ENCODE measurements at regions not wholly inside any gene's neighbourhood (a gene's known extent, or its start where the extent isn't known, plus 50 kb on each side); places are given as distances from the start of the nearest gene placed in this dataset.

- no TSS peak for BruUV-seq (replicated peaks)
- H3K9me3 ChIP-seq (ENCODE audit: low read length), result no peaks in the 10 kb centered on the region
- no peak for ATAC-seq
- ChIA-PET POLR2A (ENCODE audit: unreplicated experiment) (no interaction called here), CTCF (no interaction called here)
- no peak overlapping the region for H3K4me2 ChIP-seq (ENCODE audit: low read length)
- H4K20me1 ChIP-seq (ENCODE audit: low read length), result no peaks in the 10 kb centered on the region
- no peak overlapping the region for H3K4me3 ChIP-seq (ENCODE audit: low read length)
- no peak for DNase-seq
- TF ChIP-seq, protein P1, sequence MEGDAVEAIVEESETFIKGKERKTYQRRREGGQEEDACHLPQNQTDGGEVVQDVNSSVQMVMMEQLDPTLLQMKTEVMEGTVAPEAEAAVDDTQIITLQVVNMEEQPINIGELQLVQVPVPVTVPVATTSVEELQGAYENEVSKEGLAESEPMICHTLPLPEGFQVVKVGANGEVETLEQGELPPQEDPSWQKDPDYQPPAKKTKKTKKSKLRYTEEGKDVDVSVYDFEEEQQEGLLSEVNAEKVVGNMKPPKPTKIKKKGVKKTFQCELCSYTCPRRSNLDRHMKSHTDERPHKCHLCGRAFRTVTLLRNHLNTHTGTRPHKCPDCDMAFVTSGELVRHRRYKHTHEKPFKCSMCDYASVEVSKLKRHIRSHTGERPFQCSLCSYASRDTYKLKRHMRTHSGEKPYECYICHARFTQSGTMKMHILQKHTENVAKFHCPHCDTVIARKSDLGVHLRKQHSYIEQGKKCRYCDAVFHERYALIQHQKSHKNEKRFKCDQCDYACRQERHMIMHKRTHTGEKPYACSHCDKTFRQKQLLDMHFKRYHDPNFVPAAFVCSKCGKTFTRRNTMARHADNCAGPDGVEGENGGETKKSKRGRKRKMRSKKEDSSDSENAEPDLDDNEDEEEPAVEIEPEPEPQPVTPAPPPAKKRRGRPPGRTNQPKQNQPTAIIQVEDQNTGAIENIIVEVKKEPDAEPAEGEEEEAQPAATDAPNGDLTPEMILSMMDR (conservative IDR thresholded peaks at IDR 0.05; ENCODE audit: low read depth, low read length), result no peak
- TF ChIP-seq EZH2 (IDR thresholded peaks at IDR 0.05; ENCODE audit: low read length, unreplicated experiment), result no peak
- TF ChIP-seq EZH2phosphoT487 (IDR thresholded peaks at IDR 0.05; ENCODE audit: borderline replicate concordance, low read length), result no peak
- no peaks in the 10 kb centered on the region for H3F3A ChIP-seq (ENCODE audit: low read length, unreplicated experiment)
- H2AFZ ChIP-seq (ENCODE audit: low read length), result no peak overlapping the region
- intact Hi-C loops (cut with micrococcal nuclease), result no loop called here
- H3K27me3 ChIP-seq (ENCODE audit: low read length), result no peaks in the 10 kb centered on the region
- no peaks in the 10 kb centered on the region for H3K79me2 ChIP-seq (ENCODE audit: low read length)
- no peak overlapping the region for H3K9ac ChIP-seq (ENCODE audit: low read length)
- no peak overlapping the region for H3K27ac ChIP-seq (ENCODE audit: low read length)
- H3K9me2 ChIP-seq (replicated peaks; ENCODE audit: low read length), result no peaks in the 10 kb centered on the region
- no peaks in the 10 kb centered on the region for H3K4me1 ChIP-seq (ENCODE audit: insufficient read depth, low read length)
- no peaks in the 10 kb centered on the region for H3K36me3 ChIP-seq (ENCODE audit: low read depth, low read length)
Measured at GRCh38 chr1:34520111-34520510, 234.7 kb upstream of the GJB5 start.

DNA sequence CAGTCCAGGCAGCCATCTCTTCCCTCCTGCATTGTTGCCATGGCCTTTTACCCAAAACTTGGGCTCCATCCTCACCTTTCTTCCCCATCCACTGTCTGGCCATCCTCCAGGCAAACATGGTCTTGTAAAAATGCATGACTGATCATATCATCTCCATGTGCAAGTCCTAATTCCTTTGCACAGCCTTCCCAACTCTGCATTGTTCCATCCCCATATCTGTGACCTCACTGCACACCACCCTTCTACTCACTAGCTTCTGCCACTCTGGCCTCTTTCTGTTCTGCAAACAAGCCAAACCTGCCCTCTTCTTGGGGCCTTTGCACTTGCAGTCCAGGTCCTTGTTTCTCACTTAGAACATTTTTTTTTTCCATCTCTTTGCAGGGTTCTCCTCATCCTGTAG, 230.1 kb upstream of the GJB5 start:
- ChIA-PET CTCF (no interaction called here), POLR2A (ENCODE audit: unreplicated experiment) (no interaction called here)
- H3K27ac ChIP-seq (ENCODE audit: low read length), result no peak overlapping the region

More for the DNA sequence above, 230.1 kb upstream of the GJB5 start:
- ATAC-seq, result no peak
- Histone ChIP-seq H3K79me2 (ENCODE audit: low read length) (no peaks in the 10 kb centered on the region), H3K36me3 (ENCODE audit: low read depth, low read length) (no peaks in the 10 kb centered on the region), H3F3A (ENCODE audit: low read length, unreplicated experiment) (no peaks in the 10 kb centered on the region), H3K27me3 (ENCODE audit: low read length) (peaks cover 12% of the 10 kb centered on the region), H3K4me3 (ENCODE audit: low read length) (no peak overlapping the region), H2AFZ (ENCODE audit: low read length) (no peak overlapping the region), H3K4me1 (ENCODE audit: insufficient read depth, low read length) (no peaks in the 10 kb centered on the region), H3K9ac (ENCODE audit: low read length) (no peak overlapping the region), H4K20me1 (ENCODE audit: low read length) (no peaks in the 10 kb centered on the region), H3K9me3 (ENCODE audit: low read length) (no peaks in the 10 kb centered on the region), H3K9me2 (replicated peaks; ENCODE audit: low read length) (no peaks in the 10 kb centered on the region), H3K4me2 (ENCODE audit: low read length) (no peak overlapping the region)
- no TSS peak for BruUV-seq (replicated peaks)
- TF ChIP-seq, protein P1 (conservative IDR thresholded peaks at IDR 0.05; ENCODE audit: low read depth, low read length), result no peak
- TF ChIP-seq EZH2phosphoT487 (IDR thresholded peaks at IDR 0.05; ENCODE audit: borderline replicate concordance, low read length) (no peak), EZH2 (IDR thresholded peaks at IDR 0.05; ENCODE audit: low read length, unreplicated experiment) (no peak)
- intact Hi-C loops (cut with micrococcal nuclease), result no loop called here
- DNase-seq, result no peak
